Neural cell (in vitro differentiated cells): ENCODE measurements at regions not wholly inside any gene's neighbourhood (a gene's known extent, or its start where the extent isn't known, plus 50 kb on each side); places are given as distances from the start of the nearest gene placed in this dataset.

Experiments used
- H2AFZ ChIP-seq: fragments of 200-600, 300-800 bp; sonication (generic), shearing (Covaris generic); 2 replicates; pipeline ENCODE4 v1.6.0; 2014; ENCODE audit warnings: low read depth, mild to moderate bottlenecking, antibody characterized with exemption, low read length, moderate library complexity
- H3F3A ChIP-seq: fragments of 200-600 bp; shearing (Covaris generic); 2 replicates; pipeline ENCODE4 v1.6.1; 2016; ENCODE audit warnings: mild to moderate bottlenecking, moderate library complexity, mixed read lengths, antibody characterized with exemption, low read length; ENCODE audit not compliant: insufficient read depth, poor library complexity, severe bottlenecking
- H3K27ac ChIP-seq: fragments of 200-600, 300-800 bp; sonication (generic), shearing (Covaris generic); 2 replicates; pipeline ENCODE4 v1.5.1; 2014; ENCODE audit warnings: mild to moderate bottlenecking, low read length, moderate library complexity
- H3K27me3 ChIP-seq: fragments of 300-800, 200-600 bp; sonication (generic), shearing (Covaris generic); 2 replicates; pipeline ENCODE4 v1.6.0; 2014; ENCODE audit warnings: mild to moderate bottlenecking, low read depth, low read length, moderate library complexity; ENCODE audit not compliant: insufficient read depth
- H3K36me3 ChIP-seq: fragments of 300-800, 200-600 bp; sonication (generic), shearing (Covaris generic); 2 replicates; pipeline ENCODE4 v1.5.1; 2014; ENCODE audit warnings: mild to moderate bottlenecking, antibody characterized with exemption, low read length, moderate library complexity; ENCODE audit not compliant: insufficient read depth
- H3K4me2 ChIP-seq: fragments of 300-800, 200-600 bp; sonication (generic), shearing (Covaris generic); 2 replicates; pipeline ENCODE4 v1.6.0; 2014; ENCODE audit warnings: mild to moderate bottlenecking, low read length
- H3K4me3 ChIP-seq: fragments of 300-800, 200-600 bp; sonication (generic), shearing (Covaris generic); 2 replicates; pipeline ENCODE4 v1.5.1; 2014; ENCODE audit warnings: mild to moderate bottlenecking, low read length, moderate library complexity
- H3K79me2 ChIP-seq: fragments of 200-600 bp; shearing (Covaris generic); replicated peaks from 2 replicates; pipeline ENCODE4 v1.6.0; 2014; ENCODE audit warnings: mild to moderate bottlenecking, low read length, moderate library complexity; ENCODE audit not compliant: insufficient read depth
- H3K9ac ChIP-seq: fragments of 300-800, 200-600 bp; sonication (generic), shearing (Covaris generic); 2 replicates; pipeline ENCODE4 v1.6.1; 2016; ENCODE audit warnings: mild to moderate bottlenecking, low read length, mixed read lengths
- H3K9me2 ChIP-seq: fragments of 200-600 bp; shearing (Covaris generic); 2 replicates; pipeline ENCODE4 v1.6.1; 2016; ENCODE audit warnings: mild to moderate bottlenecking, low read length, mixed read lengths; ENCODE audit not compliant: insufficient read depth
- H3K9me3 ChIP-seq: fragments of 200-600, 300-800 bp; sonication (generic), shearing (Covaris generic); 2 replicates; pipeline ENCODE4 v1.6.1; 2016; ENCODE audit warnings: mild to moderate bottlenecking, mixed run types, low read length, moderate library complexity, mixed read lengths
- H4K20me1 ChIP-seq: fragments of 200-600 bp; shearing (Covaris generic); 2 replicates; pipeline ENCODE4 v1.6.1; 2016; ENCODE audit warnings: mild to moderate bottlenecking, mixed run types; ENCODE audit not compliant: insufficient read depth
- CTCF ChIP-seq: fragments of 450-650 bp; IDR thresholded peaks from 2 replicates; pipeline ENCODE4 v1.5.1; 2014; ENCODE audit warnings: antibody characterized with exemption, mild to moderate bottlenecking, moderate library complexity; ENCODE audit not compliant: poor library complexity, severe bottlenecking
- EP300 ChIP-seq: fragments of 450-650 bp; conservative IDR thresholded peaks from 2 replicates; pipeline ENCODE4 v1.6.1; 2014; ENCODE audit warnings: antibody characterized with exemption, mild to moderate bottlenecking, moderate library complexity; ENCODE audit not compliant: poor library complexity, severe bottlenecking
- EZH2 ChIP-seq: fragments of 200-600, 300-800 bp; shearing (Covaris generic), sonication (generic); IDR thresholded peaks from 2 replicates; pipeline ENCODE4 v1.6.1; 2014; ENCODE audit warnings: antibody characterized with exemption, low read length, borderline replicate concordance, mild to moderate bottlenecking; ENCODE audit not compliant: insufficient read depth, poor library complexity, severe bottlenecking
- MXI1 ChIP-seq: fragments of 450-650 bp; conservative IDR thresholded peaks from 2 replicates; pipeline ENCODE4 v1.6.1; 2014; ENCODE audit warnings: antibody characterized with exemption, mild to moderate bottlenecking; ENCODE audit not compliant: poor library complexity, severe bottlenecking
- POLR2AphosphoS5 ChIP-seq: IDR thresholded peaks from 2 replicates; pipeline ENCODE4 v1.6.1; 2012
- RAD21 ChIP-seq: fragments of 450-650 bp; conservative IDR thresholded peaks from 2 replicates; pipeline ENCODE4 v1.6.1; 2014; ENCODE audit warnings: antibody characterized with exemption, mild to moderate bottlenecking, moderate library complexity
- REST ChIP-seq: IDR thresholded peaks from 2 replicates; pipeline ENCODE4 v1.6.1; 2012; ENCODE audit warnings: borderline replicate concordance
- SMC3 ChIP-seq: fragments of 450-650 bp; conservative IDR thresholded peaks from 2 replicates; pipeline ENCODE4 v1.6.1; 2014; ENCODE audit warnings: antibody characterized with exemption, mild to moderate bottlenecking, moderate library complexity; ENCODE audit not compliant: poor library complexity
- TAF1 ChIP-seq: IDR thresholded peaks from 2 replicates; pipeline ENCODE4 v1.6.1; 2012; ENCODE audit warnings: low read depth

DNA sequence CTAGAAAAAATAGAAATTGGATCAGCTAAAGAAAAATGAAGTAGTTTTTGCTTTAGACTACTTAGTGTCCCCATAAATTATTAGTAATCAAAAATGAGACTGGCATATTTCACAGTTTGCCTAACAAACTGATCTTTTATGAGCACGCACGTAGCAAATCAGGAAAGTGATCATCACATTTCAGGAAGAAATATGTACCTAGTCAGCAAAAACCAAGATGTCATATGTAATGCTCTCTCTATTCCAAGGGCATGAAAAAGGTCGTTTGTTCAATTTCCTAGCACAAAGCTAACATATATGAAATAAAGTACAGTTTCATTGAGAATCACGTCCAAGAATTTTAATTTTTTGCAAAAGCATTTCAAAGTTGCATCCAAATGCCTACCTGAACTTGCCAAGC lies 600.4 kb upstream of the CHAC2 start:
- no peak overlapping the region for H3K4me3 ChIP-seq
- H3K4me2 ChIP-seq, result no peak overlapping the region
- no peak for TF ChIP-seq TAF1
- TF ChIP-seq CTCF, result no peak
- no peak for TF ChIP-seq POLR2AphosphoS5
- TF ChIP-seq EP300, result no peak
- no peak for TF ChIP-seq SMC3
- no peak for TF ChIP-seq MXI1
- TF ChIP-seq REST, result no peak
- no peak for TF ChIP-seq RAD21
- no peak for TF ChIP-seq EZH2
- no peak overlapping the region for H3K27ac ChIP-seq
- no peaks in the 10 kb centered on the region for H3K79me2 ChIP-seq
- no peaks in the 10 kb centered on the region for H4K20me1 ChIP-seq
- no peak overlapping the region for H2AFZ ChIP-seq
- no peak overlapping the region for H3K9ac ChIP-seq
- no peaks in the 10 kb centered on the region for H3K27me3 ChIP-seq
- no peaks in the 10 kb centered on the region for H3K9me2 ChIP-seq
- H3K9me3 ChIP-seq, result no peaks in the 10 kb centered on the region
- H3K36me3 ChIP-seq, result no peaks in the 10 kb centered on the region
- H3F3A ChIP-seq, result no peaks in the 10 kb centered on the region

GRCh38 chr2:53150146-53150545 lies 617.5 kb upstream of the CHAC2 start:
- H3K9me3 ChIP-seq, result no peaks in the 10 kb centered on the region
- H3K36me3 ChIP-seq, result no peaks in the 10 kb centered on the region
- no peak overlapping the region for H3K27ac ChIP-seq
- H3K4me2 ChIP-seq, result no peak overlapping the region
- no peak for TF ChIP-seq EZH2
- no peak for TF ChIP-seq RAD21
- no peak for TF ChIP-seq SMC3
- TF ChIP-seq EP300, result no peak
- TF ChIP-seq REST, result no peak
- no peak for TF ChIP-seq POLR2AphosphoS5
- no peak for TF ChIP-seq CTCF
- TF ChIP-seq TAF1, result no peak
- TF ChIP-seq MXI1, result no peak
- no peak overlapping the region for H2AFZ ChIP-seq
- no peaks in the 10 kb centered on the region for H3K9me2 ChIP-seq
- no peaks in the 10 kb centered on the region for H4K20me1 ChIP-seq
- H3K79me2 ChIP-seq, result no peaks in the 10 kb centered on the region
- H3K9ac ChIP-seq, result no peak overlapping the region
- H3F3A ChIP-seq, result no peaks in the 10 kb centered on the region
- no peaks in the 10 kb centered on the region for H3K27me3 ChIP-seq
- H3K4me3 ChIP-seq, result no peak overlapping the region
